ENCODE measurements at regions not wholly inside any gene's neighbourhood (a gene's known extent, or its start where the extent isn't known, plus 50 kb on each side); places are given as distances from the start of the nearest gene placed in this dataset.

- TF ChIP-seq ZNF138 (tag by site-specific recombination; IDR thresholded peaks at IDR 0.05; ENCODE audit: borderline replicate concordance) = no peak
- POLR2A ChIA-PET = no interaction called here
Observed at GRCh38 chr2:238985041-238985729, 137.3 kb downstream of the TWIST2 start.

GRCh38 chr2:238985931-238986446, 138.1 kb downstream of the TWIST2 start:
- CTCF ChIA-PET = no interaction called here
- POLR2A ChIA-PET = no interaction called here
- Histone ChIP-seq H3K4me3 (ENCODE audit: low read depth, low read length) (no peak overlapping the region), H3K36me3 (ENCODE audit: control insufficient read depth in 2 of 2, insufficient read depth in 1 of 2, low read length in 2 of 2) (no peaks in the 10 kb centered on the region), H3K4me1 (ENCODE audit: control insufficient read depth, insufficient read depth, low read length) (no peaks in the 10 kb centered on the region), H3K27ac (ENCODE audit: extremely low read depth, low read depth, low read length) (no peak overlapping the region), H3K9me3 (ENCODE audit: control insufficient read depth, insufficient read depth, low read depth, low read length) (no peaks in the 10 kb centered on the region)
- TF ChIP-seq ZNF140 (tag by site-specific recombination; IDR thresholded peaks at IDR 0.05) = no peak
- no peak for TF ChIP-seq ZNF776 (tag by site-specific recombination; IDR thresholded peaks at IDR 0.05; ENCODE audit: borderline replicate concordance)
- no peak for TF ChIP-seq MEIS1 (CRISPR knock-in tag; IDR thresholded peaks at IDR 0.05; ENCODE audit: borderline replicate concordance)
- no peak for TF ChIP-seq ZNF362 (tag by site-specific recombination; IDR thresholded peaks at IDR 0.05)
- TF ChIP-seq ZNF513 (tag by site-specific recombination; IDR thresholded peaks at IDR 0.05) = no peak
- no peak for TF ChIP-seq ZBTB21 (tag by site-specific recombination; IDR thresholded peaks at IDR 0.05)
- TF ChIP-seq ZBTB49 (tag by site-specific recombination; IDR thresholded peaks at IDR 0.05; ENCODE audit: low read depth) = no peak

More at GRCh38 chr2:238985041-238985729, 137.3 kb downstream of the TWIST2 start:
- CTCF ChIA-PET = no interaction called here
- Histone ChIP-seq H3K36me3 (ENCODE audit: control insufficient read depth in 2 of 2, insufficient read depth in 1 of 2, low read length in 2 of 2) (no peaks in the 10 kb centered on the region), H3K9me3 (ENCODE audit: control insufficient read depth, insufficient read depth, low read depth, low read length) (no peaks in the 10 kb centered on the region), H3K4me1 (ENCODE audit: control insufficient read depth, insufficient read depth, low read length) (no peaks in the 10 kb centered on the region), H3K4me3 (ENCODE audit: low read depth, low read length) (no peak overlapping the region), H3K27ac (ENCODE audit: extremely low read depth, low read depth, low read length) (no peak overlapping the region)

- ChIA-PET POLR2A (no interaction called here), CTCF (interaction anchor here (0.7 kb wide), 3 partner anchors 202 to 432 kb away, joined by 3 to 6 read pairs (median 3); no protein-coding TSS in a partner anchor)
- H3K4me3 ChIP-seq (ENCODE audit: low read depth, low read length) = no peak overlapping the region
- TF ChIP-seq ZNF280C (tag by site-specific recombination; IDR thresholded peaks at IDR 0.05) = no peak
- no peak for TF ChIP-seq ZNF692 (tag by site-specific recombination; IDR thresholded peaks at IDR 0.05)
- TF ChIP-seq ZNF2 (tag by site-specific recombination; IDR thresholded peaks at IDR 0.05) = no peak
- TF ChIP-seq ZNF670 (tag by site-specific recombination; IDR thresholded peaks at IDR 0.05; ENCODE audit: low read depth) = no peak
- no peak for TF ChIP-seq ZNF248 (tag by site-specific recombination; IDR thresholded peaks at IDR 0.05)
- H3K36me3 ChIP-seq (ENCODE audit: control insufficient read depth in 2 of 2, insufficient read depth in 1 of 2, low read length in 2 of 2) = no peaks in the 10 kb centered on the region
- H3K9me3 ChIP-seq (ENCODE audit: control insufficient read depth, insufficient read depth, low read depth, low read length) = no peaks in the 10 kb centered on the region
- no peaks in the 10 kb centered on the region for H3K4me1 ChIP-seq (ENCODE audit: control insufficient read depth, insufficient read depth, low read length)
- no peak overlapping the region for H3K27ac ChIP-seq (ENCODE audit: extremely low read depth, low read depth, low read length)
Observed at GRCh38 chr2:238986491-238987351, 138.8 kb downstream of the TWIST2 start.
